Fibroblast of skin of right quadriceps (primary cell): ENCODE measurements at regions not wholly inside any gene's neighbourhood (a gene's known extent, or its start where the extent isn't known, plus 50 kb on each side); places are given as distances from the start of the nearest gene placed in this dataset.

ENCODE experiments used
- DNase-seq: peaks from one replicate; pipeline ENCODE4 v3.0.0-alpha.2; 2013

DNA sequence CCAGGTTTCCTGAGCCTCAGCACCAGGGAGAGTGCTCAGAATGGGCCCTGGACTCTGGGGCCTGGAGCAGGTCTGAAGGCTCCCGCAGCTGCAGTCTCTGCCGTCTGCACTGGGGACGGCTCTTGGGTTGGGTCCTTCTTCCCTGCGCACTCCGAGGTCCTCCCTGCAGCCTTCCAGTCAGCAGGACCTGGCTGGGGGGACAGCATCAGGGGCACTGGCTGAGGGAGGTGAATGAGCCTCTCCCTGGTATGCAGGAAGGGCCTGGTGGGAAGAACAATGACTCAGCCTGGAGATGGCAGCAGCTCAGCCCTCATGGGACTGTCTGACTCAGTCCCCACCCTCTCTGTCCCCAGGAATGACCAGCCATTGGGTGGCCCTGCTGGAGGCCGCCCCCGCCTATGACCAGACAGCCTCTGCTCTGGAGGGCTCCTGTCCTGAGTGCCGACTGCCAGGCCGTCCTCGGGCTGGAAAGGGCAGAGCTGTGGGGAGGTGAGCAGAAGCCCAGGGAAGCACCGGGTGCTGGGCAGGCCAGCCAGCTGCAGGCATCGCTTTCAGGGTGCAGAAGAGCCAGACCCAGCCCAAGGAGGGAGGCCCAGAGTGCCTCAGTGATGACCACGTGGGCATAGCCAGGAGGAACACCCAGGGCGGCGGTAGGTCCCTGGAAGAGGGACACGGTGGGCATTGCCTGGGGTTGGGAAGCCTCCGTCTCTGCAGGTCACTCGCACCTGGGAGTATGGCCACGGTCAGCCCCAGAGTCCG is 455.0 kb downstream of the BRD1 start:
- DNase-seq: no peak

DNA sequence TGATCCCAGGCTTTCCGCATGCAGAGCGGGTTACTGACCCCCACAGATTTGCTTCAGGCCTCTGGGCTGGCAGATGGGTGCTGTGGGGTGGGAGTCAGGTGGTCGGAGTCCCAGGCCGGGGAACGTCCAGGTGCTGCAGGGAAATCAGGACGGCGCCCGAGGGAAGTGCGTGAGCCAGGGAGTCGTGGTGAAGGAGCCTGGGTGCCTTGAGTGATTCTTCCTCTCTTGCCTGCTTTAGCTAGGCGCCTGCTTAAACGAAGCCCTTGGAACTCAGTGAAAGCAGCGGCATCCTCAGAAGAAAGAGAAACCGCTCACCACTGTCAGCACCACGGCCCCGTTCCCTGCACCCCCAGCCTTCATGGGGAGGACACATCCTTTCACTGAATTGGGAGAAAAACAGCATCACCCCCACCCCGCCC is 455.6 kb downstream of the BRD1 start:
- no peak for DNase-seq

DNA sequence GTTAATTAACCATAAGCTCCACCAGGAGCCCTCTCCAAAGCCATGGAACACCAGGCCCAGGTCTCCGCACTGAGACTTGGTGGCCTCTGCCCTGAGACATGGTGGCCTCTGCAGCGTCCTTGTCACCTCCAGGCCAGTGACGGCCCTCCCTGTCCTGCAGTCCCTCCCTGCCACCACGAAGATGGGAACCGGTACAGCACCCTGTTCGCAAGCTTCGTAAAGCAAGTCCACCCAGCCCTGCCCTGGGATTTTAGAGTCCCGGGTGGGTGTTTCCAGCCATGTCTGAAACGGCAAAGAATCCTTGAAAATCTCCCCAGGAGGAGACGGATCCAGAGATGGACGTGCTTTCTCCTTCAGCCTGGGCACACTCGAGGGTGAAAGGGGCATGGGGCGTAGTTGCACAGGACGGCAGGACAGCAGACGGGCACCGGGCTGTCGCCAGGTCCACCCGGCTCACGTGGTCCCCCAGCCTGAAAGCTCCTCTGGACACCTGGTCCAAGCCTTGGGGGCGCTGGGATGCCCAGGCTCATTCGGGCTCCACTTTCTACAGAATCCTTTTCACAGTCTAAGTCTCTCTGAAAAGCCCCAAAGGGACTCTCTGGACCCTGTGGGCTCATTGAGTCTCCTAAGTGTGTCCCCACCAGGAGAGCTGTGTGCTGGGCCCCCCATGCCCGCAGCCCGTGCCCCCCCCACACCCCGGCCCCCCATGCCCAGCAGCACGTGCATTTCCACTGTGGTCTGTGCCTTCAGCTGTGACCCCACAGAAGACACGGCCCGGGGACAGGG is 456.2 kb downstream of the BRD1 start:
- no peak for DNase-seq

DNA sequence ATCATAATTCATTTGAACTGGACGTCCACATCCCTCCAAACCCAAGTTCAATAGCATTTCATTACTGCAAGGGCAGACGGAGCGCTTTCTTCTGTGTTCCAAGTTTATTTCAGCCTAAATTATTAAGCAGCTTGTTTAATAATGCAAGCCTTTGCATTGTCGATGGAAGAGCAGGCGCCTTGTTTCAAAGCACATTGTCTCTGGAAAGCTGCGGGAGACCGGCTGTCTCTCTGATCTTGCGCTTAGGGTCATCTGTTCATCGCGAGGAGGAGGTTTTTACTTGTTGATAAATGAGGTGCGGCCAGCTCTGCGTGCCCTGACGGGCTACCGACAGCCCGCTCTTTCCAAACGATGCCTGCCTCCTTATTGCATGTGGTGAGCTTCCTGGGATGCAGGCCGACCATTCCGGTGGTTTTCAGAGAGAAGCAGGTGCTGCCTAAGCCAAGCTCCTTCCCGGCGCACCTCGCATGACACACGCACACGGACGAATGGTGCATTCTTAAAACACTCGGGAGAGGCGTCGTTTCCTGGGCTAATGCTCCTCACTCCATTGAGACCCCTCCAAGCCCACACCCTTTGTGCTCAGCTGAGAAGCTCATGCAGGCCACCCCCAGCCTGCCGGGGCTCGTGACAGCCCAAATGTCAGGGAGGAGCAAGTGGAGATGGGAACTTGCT is 456.9 kb downstream of the BRD1 start:
- DNase-seq: no peak

DNA sequence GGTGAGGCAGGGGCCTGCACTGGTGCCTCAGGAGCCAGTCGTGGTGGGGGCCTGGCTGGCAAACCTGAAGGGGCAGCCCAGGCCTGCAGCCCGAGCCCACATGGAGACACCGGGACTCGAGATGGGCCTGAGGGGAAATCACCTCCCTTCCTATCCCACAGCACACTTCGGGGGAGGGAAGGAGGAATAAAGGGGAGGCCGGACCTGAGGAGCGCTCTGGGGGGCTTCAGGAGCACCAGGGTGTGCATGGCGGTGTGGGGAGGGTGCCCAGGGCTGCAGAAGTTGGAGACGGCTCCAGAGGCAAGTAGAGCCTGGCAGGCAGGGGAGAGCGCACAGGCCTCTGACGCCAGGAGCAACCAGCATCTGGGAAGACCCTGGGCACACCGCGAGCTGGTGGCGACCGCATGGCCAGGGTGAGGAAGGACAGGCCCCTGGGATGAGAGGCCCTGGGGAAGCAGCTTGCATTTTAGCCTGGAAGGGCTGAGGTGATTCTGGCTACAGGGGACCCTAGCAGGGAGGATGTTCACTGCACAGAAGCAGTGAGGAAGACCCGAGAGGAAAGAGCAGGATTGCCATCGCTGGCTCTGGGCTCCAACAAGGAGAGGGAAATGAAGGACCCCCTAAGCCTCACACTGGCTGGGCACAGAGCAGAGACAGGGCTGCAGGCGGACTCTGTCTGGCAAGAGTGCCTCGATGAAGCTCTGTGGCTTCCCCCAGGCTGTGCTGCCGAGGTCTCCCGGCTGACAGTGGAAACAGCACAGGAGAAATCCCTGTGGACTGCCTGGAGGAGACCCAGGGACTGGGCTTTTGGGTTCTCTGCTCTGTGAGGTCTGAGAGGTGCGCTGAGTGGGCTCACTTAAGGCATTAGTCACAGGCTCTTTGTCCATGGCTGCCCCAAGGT is 457.7 kb downstream of the BRD1 start:
- no peak for DNase-seq

DNA sequence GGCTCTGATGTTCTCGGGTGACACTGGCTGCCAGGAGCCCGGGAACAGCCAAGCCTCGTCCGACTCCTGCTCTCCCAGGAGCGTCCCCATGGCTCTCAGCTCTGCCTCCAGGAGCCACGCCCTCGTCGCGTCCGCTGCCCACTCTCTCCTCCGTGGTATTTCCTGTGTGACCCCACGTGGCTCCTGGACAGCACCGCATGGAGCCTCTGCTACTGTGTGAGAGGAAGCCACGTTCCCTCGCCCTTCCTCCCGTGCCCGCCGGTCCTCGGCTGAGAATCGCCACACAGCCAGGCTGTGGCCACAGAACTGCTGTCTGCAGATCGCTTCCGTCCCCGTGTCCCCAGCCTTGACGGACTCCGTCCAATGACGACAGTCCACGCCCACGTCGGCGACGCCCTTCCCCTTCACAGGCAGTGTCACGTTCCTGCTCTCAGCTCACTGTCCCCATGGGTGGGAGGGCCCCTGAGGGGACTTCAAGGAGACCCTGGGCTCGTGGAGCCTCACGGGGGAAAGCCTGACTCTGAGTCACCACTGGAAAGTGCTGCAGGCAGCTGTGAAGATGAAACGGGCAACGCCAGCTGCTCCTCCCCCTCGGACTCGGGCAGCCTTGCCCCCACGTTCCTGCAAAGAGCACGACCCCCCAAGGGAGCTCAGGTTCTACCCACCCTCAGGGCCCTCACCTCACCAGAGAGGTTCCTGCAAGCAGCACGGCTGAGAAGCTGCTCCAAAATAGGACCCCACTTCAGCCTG is 458.5 kb downstream of the BRD1 start:
- no peak for DNase-seq

DNA sequence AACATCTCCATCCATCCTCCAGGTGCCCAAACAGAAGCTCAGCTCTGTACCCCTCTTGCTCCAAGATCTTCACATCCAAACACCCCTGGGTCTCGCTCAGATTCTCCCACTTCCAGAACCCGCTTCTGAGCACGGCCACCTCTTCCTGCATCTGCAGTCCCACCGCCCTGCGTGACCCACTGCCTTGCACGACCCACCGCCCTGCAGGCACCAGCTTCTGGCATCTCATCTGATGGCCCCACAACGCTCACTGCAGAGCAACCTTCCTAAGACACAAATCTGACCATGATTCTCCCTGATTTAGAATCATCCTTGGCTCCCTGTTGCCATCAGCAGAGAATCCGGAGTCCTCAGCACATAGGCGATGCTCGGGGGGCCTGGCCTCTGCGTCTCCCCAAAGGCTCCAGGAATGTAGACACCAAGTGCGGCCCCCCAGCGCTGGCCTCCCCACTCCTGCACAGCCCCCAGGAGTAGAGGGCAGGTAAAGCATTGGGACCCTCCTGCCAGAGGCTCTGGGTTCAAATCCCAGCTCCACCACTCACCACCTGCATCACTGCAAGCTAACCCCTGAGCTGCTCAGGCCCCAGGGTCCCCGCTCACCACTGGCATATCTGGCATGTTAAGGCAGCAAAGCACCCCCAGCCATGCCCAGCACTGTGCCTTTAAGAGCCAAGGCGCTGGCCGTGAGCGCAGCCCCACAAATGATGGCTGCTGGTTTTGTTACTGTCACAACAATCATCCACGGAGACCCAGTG is 459.3 kb downstream of the BRD1 start:
- no peak for DNase-seq

DNA sequence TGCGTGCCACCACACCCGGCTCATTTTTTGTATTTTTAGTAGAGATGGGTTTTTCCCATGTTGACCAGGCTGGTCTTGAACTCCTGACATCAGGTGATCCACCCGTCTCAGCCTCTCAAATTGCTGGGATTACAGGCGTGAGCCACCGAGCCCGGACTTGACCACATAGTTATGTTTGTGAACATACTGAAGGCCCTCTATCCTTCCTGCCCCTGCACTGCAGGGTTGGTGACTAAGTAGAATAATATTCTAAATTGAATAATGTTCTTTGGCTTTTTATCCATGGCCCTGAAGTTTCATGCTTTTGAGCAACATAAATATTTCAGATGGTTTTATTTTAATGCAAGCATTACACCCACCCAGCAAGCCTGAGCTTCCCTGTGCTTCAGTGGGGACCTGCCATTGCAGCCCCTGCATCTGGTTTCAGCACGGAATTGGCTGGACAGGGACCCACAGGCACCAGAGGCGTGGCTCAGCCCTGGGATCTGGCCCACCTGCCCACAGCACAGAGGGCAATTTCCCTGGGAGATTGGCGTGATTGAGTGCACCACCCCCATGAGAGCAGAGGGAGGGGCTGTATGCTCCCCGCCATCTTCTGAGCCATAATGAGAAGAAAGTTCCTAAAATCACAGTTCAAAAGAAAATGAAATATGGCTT is 460.5 kb downstream of the BRD1 start:
- DNase-seq: no peak

DNA sequence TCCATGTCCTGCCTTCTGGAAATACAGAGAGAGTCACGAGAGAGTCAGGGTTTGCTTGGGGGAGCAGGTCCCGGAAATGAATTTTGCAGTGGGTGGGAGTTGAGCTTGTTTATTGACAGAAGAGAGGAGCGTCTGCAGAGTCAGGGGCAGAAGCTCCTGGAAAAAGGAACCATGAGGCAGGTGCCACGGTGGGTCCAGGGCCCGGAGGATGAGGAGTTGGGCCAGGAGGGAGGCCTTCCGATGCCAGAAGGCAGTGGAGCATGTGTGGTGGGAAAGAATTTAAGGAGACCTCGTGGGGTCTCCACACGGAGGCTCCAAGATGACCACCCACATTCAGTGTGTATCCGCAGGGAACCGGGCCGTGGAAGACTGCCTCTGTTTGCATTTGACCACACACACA is 461.2 kb downstream of the BRD1 start:
- DNase-seq: no peak

DNA sequence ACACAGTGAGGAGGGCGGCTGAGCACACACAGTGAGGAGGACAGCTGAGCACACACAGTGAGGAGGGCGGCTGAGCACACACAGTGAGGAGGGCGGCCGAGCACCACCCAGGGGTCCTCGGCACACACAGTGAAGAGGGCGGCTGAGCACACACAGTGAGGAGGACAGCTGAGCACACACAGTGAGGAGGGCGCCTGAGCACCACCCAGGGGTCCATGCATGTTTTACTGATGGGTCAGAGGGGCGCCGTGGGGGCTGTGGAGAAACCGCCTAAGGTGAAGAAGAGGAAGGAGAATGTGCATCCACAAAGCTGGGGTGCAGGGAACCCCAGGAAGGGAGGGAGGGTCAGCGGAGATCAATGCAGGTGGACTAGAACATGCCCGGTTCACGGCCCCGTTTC is 461.8 kb downstream of the BRD1 start:
- DNase-seq: no peak

DNA sequence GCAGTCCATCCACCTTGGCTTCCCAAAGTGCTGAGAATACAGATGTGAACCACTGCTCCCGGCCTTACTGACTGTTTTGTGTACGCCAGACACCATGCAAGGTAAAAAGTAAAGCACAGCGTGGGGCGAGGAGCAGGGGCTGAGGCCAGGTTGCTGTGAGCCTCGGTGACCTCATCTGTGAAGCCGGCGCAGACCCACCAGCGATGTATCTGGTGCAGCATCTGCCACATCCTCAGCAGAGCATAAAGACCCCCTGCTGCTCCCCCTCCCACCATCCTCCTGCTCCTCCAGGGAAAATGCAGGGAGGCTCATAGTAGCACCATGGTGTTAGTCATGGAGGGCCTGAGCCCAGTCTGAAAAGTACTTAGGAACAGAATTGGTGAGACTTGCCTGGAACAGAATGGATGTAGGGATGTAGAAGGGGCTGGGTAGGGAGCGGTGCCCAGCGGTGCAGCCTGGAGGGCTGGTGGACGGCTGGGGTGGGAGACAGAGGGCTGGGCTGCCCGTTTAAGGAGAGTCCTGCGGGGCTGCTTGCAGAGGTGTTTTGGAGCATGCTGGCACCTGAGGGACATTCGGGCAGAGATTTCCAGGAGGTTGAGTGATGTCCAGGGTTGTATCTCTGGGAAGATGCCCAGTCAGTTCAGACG is 462.4 kb downstream of the BRD1 start:
- DNase-seq: no peak

DNA sequence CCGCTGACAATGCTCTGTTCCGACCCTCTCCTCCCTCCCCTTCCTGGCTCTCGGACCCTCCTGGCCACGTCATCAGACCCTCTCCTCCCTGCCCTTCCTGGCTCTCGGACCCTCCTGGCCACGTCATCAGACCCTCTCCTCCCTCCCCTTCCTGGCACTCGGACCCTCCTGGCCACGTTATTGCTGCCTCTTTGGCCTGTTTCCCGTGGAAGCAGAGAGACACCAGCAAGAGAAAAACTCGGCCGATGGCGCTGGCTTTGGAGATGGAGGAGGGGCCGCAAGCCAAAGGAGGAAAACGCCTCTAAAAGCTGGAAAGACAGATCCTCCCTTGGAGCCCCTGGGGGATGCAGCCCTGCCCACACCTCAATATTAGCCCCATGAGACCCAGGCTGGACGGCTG is 463.3 kb downstream of the BRD1 start:
- DNase-seq: no peak

DNA sequence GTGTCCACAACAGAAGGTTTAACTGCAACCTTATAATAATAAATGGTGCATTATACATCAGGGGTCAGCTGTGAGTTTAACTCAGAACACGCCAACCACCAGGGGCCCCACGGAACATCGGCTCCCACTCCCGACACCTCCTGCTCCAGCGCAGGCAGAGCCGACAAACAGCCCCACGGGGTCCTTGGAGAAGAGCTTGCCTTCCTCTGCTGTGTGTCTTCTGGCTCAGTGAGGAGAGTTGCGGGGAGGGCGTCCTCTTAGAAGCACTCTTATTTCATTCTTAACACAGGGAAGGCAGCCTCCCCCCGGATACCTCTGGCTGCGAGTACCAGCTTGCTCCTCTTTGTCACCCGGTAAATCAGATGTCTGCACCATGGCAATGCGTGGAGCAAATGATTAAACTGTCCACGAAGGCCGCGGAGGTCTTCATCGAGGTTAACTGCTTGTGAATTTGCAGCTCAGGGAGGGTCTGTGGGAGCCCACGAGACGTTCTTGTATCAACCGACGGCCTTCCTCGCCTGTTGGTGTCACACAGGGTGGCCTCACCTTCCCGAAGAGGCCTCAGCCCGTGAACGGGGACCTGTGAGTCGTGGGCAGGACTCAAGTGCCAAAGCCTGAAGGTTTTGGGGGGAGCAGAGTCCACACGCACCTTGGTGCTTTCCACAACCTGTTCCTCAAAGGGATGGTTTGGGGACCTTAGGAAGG is 464.0 kb downstream of the BRD1 start:
- DNase-seq: no peak

DNA sequence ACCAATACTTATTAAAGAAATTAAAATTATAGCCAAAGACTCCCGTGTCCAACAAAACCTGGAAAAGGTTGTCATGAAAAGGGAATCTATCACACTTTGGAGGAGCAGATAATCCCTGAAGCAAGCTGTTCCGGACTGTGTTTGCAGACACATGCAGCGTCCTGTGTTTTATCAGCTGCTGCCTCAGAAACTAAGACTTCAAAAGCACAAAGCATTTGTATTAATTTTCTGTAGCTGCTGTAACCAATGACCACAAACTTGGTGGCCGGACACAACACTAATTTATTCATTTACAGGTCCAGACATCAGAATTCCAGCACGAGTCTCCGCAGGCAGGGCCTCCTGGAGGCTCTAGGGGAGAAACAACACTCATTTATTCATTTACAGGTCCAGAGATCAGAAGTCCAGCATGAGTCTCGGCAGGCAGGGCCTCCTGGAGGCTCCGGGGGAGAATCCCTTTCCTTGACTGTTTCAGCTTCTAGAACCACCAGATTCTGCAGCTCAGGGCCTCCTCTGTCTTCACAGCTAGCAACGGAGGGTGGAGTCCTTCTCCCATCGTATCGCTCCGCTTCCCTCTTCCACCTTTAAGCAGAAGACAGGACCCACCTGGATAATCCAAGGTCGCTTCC is 465.3 kb downstream of the BRD1 start:
- no peak for DNase-seq

DNA sequence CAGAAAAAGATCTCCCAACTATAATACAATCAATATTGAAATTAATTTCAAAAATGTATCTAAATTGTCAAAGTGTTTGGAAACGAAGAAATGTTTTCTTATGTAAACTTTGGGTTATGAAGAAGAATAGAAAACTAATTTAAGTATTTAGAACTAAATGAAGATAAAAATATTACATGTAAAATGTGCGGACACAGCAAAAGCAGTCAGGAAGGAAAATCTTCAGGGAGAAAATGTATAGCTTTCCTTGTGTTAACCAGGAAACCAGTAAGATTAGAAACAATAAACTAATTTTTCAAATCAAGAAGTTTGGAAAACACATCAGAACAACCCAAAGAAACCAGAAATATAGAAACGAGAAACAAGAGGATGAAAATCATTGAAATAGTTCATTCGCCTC is 466.5 kb downstream of the BRD1 start:
- DNase-seq: no peak

DNA sequence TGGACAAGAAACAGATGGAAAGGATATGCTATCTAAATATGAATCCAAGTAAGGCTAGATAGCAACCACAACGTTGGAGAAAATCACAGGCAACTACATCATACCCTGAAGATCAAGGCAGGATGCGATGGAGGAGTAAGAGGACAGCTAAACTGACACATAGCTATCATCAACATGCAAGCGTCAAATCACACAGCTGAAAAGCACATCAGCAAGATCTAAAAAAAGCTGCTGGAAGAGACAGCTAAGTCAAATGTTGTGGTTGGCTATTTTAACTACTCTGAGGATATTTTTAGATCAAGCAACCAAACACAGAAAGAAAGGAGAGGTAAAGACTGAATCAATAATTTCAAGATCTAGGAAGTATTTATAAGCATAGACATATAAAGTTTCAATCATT is 466.9 kb downstream of the BRD1 start:
- DNase-seq: no peak

DNA sequence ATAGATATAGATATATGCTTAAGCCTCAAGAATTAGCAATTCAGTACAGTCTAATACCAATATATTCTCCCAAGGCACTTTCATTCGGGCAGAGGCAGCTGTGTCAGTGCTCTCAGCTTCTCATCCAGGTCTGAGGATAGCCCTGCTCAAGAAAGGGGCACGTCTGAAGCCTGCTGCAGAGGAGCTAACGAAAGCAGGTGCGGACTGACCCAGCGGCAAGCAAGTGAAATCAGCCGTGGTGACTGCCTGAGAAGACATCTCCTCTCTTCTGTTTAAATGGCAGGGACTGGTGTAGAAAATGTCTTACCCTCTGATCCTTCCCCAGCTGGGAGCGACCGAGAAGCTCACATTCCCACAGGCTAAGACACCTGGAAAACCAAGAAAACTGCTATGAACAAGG is 468.6 kb downstream of the BRD1 start:
- no peak for DNase-seq

DNA sequence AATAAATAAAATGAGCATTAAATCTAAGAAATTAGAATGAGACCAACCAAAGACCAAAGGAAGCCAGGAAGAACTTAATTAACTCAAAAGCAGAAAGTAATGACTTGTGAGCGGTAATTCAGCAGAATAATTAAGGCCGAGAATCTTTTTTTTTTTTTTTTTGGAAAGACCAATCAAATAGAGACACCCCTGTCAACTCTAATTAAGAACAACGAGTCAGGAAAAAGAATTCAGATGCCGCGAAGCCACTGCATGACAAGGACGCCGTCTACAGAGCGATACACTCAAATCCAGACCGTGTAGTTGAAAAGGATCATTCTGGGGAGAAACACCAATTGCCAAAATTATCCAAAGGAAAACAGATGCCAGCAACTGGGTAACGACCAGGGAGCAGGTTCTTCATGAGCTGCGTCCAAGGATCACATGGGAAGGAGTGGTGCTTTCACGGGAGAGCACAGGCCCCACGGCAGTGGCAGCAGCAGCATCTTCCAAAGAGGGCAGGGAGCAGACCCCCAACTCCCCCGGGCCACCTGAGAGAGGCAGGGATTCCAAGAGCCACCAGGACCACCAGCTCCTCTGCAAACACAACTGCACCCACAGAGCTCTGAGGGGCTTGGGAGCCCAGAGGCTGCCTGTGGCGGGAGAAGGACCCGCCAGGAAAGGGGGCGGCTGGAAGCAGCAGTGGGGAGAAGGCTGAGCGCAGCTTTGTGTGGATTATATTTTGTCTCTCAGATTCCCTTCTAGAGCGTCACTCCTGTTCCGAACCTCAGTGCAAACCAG is 469.8 kb downstream of the BRD1 start:
- no peak for DNase-seq
